ENCODE measurements at regions not wholly inside any gene's neighbourhood (a gene's known extent, or its start where the extent isn't known, plus 50 kb on each side); places are given as distances from the start of the nearest gene placed in this dataset.

- no peak overlapping the region for H3K4me3 ChIP-seq (ENCODE audit: low read depth, low read length)
- TF ChIP-seq CTCF (IDR thresholded peaks at IDR 0.05; ENCODE audit: insufficient read depth, low read depth, low read length, missing control alignments) = no peak
- DNase-seq (ENCODE audit: low read depth) = no peak
These were observed 358.9 kb upstream of the FSTL5 start for GRCh38 chr4:162522724-162523123.

- no peak for DNase-seq (ENCODE audit: low read depth)
- TF ChIP-seq CTCF (IDR thresholded peaks at IDR 0.05; ENCODE audit: insufficient read depth, low read depth, low read length, missing control alignments) = no peak
- no peak overlapping the region for H3K4me3 ChIP-seq (ENCODE audit: low read depth, low read length)
These were observed 347.1 kb upstream of the FSTL5 start for GRCh38 chr4:162510937-162511336.

GRCh38 chr4:162510115-162510514 is 346.3 kb upstream of the FSTL5 start:
- DNase-seq (ENCODE audit: low read depth) = no peak
- TF ChIP-seq CTCF (IDR thresholded peaks at IDR 0.05; ENCODE audit: insufficient read depth, low read depth, low read length, missing control alignments) = no peak
- no peak overlapping the region for H3K4me3 ChIP-seq (ENCODE audit: low read depth, low read length)

- no peak overlapping the region for H3K4me3 ChIP-seq (ENCODE audit: low read depth, low read length)
- TF ChIP-seq CTCF (IDR thresholded peaks at IDR 0.05; ENCODE audit: insufficient read depth, low read depth, low read length, missing control alignments) = no peak
- no peak for DNase-seq (ENCODE audit: low read depth)
These were observed 345.5 kb upstream of the FSTL5 start for GRCh38 chr4:162509333-162509732.

- no peak for TF ChIP-seq CTCF (IDR thresholded peaks at IDR 0.05; ENCODE audit: insufficient read depth, low read depth, low read length, missing control alignments)
- DNase-seq (ENCODE audit: low read depth) = no peak
- no peak overlapping the region for H3K4me3 ChIP-seq (ENCODE audit: low read depth, low read length)
These were observed 342.5 kb upstream of the FSTL5 start for GRCh38 chr4:162506253-162506652.

GRCh38 chr4:162503868-162504267 is 340.1 kb upstream of the FSTL5 start:
- no peak overlapping the region for H3K4me3 ChIP-seq (ENCODE audit: low read depth, low read length)
- no peak for TF ChIP-seq CTCF (IDR thresholded peaks at IDR 0.05; ENCODE audit: insufficient read depth, low read depth, low read length, missing control alignments)
- no peak for DNase-seq (ENCODE audit: low read depth)

GRCh38 chr4:162502109-162502508 is 338.3 kb upstream of the FSTL5 start:
- no peak overlapping the region for H3K4me3 ChIP-seq (ENCODE audit: low read depth, low read length)
- no peak for TF ChIP-seq CTCF (IDR thresholded peaks at IDR 0.05; ENCODE audit: insufficient read depth, low read depth, low read length, missing control alignments)
- no peak for DNase-seq (ENCODE audit: low read depth)

All from GM12865 (cell line).